Eye (tissue), 1 donor: ENCODE measurements at regions not wholly inside any gene's neighbourhood (a gene's known extent, or its start where the extent isn't known, plus 50 kb on each side); places are given as distances from the start of the nearest gene placed in this dataset.

Experiments used
- DNase-seq: peaks from one replicate; pipeline ENCODE4 v3.0.0-alpha.2; 2015

- no peak for DNase-seq
Observed at GRCh38 chr7:115883629-115884028, 146.9 kb downstream of the TFEC start.

GRCh38 chr7:115881476-115881875 lies 149.1 kb downstream of the TFEC start:
- no peak for DNase-seq

- no peak for DNase-seq
Observed at GRCh38 chr7:115879171-115879570, 151.4 kb downstream of the TFEC start.

GRCh38 chr7:115869801-115870200 lies 160.8 kb downstream of the TFEC start:
- DNase-seq: no peak

- peak; percentile 65 for DNase-seq
Observed at GRCh38 chr7:115869190-115869589, 161.4 kb downstream of the TFEC start.

GRCh38 chr7:115868369-115868768 lies 162.2 kb downstream of the TFEC start:
- DNase-seq: no peak

GRCh38 chr7:115864082-115864481 lies 166.5 kb downstream of the TFEC start:
- no peak for DNase-seq

- DNase-seq: peak; percentile 51
Observed at GRCh38 chr7:115851291-115851690, 179.3 kb downstream of the TFEC start.

GRCh38 chr7:115850774-115851173 lies 179.8 kb downstream of the TFEC start:
- no peak for DNase-seq

- no peak for DNase-seq
Observed at GRCh38 chr7:115844857-115845256, 185.7 kb downstream of the TFEC start.

- DNase-seq: no peak
Observed at GRCh38 chr7:115840702-115841101, 189.9 kb downstream of the TFEC start.

- DNase-seq: no peak
Observed at GRCh38 chr7:115838829-115839228, 191.7 kb downstream of the TFEC start.

GRCh38 chr7:115831371-115831770 lies 199.2 kb downstream of the TFEC start:
- DNase-seq: no peak

- DNase-seq: no peak
Observed at GRCh38 chr7:115827305-115828045, 203.1 kb downstream of the TFEC start.

GRCh38 chr7:115825456-115826115 lies 205.0 kb downstream of the TFEC start:
- no peak for DNase-seq

GRCh38 chr7:115822801-115823200 lies 207.8 kb downstream of the TFEC start:
- no peak for DNase-seq

GRCh38 chr7:115822380-115822779 lies 208.2 kb downstream of the TFEC start:
- DNase-seq: no peak

GRCh38 chr7:115816318-115816974 lies 214.1 kb downstream of the TFEC start:
- no peak for DNase-seq

GRCh38 chr7:115812794-115813193 lies 217.8 kb downstream of the TFEC start:
- DNase-seq: peak; percentile 90

- no peak for DNase-seq
Observed at GRCh38 chr7:115805458-115805857, 225.1 kb downstream of the TFEC start.

- DNase-seq: no peak
Observed at GRCh38 chr7:115802415-115802814, 228.1 kb downstream of the TFEC start.

GRCh38 chr7:115799430-115799829 lies 231.1 kb downstream of the TFEC start:
- no peak for DNase-seq

- DNase-seq: no peak
Observed at GRCh38 chr7:115793958-115794702, 236.4 kb downstream of the TFEC start.
